ENCODE measurements at regions not wholly inside any gene's neighbourhood (a gene's known extent, or its start where the extent isn't known, plus 50 kb on each side); places are given as distances from the start of the nearest gene placed in this dataset.

DNA sequence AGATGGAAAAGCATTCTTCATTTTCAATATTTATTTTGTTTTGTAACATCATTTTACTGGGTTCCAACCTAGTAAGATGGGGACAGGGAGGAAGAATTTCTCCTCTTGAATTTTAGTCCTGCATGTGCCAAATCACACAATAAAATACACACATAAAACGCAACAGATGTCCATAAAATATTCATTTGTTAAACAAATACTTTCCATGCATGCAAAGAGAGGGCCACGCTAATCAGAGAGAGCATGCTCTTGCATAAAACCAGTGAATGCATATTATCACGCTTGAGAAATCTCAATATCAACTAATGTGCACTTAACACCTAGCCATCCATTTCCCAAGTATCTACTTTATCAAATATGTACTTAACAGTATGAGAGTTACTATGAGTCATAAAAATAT, 212.6 kb upstream of the TARS1 start:
- TF ChIP-seq, protein P1, sequence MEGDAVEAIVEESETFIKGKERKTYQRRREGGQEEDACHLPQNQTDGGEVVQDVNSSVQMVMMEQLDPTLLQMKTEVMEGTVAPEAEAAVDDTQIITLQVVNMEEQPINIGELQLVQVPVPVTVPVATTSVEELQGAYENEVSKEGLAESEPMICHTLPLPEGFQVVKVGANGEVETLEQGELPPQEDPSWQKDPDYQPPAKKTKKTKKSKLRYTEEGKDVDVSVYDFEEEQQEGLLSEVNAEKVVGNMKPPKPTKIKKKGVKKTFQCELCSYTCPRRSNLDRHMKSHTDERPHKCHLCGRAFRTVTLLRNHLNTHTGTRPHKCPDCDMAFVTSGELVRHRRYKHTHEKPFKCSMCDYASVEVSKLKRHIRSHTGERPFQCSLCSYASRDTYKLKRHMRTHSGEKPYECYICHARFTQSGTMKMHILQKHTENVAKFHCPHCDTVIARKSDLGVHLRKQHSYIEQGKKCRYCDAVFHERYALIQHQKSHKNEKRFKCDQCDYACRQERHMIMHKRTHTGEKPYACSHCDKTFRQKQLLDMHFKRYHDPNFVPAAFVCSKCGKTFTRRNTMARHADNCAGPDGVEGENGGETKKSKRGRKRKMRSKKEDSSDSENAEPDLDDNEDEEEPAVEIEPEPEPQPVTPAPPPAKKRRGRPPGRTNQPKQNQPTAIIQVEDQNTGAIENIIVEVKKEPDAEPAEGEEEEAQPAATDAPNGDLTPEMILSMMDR (IDR thresholded peaks at IDR 0.05; ENCODE audit: insufficient read depth, low read depth, low read length) = no peak
- no peak for TF ChIP-seq EZH2 (IDR thresholded peaks at IDR 0.05; ENCODE audit: insufficient read depth, low read length)
